H1 (cell line): ENCODE measurements at regions not wholly inside any gene's neighbourhood (a gene's known extent, or its start where the extent isn't known, plus 50 kb on each side); places are given as distances from the start of the nearest gene placed in this dataset.

Experiments used
- CHD2 ChIP-seq: IDR thresholded peaks from 2 replicates; pipeline ENCODE4 v1.6.1; 2012; ENCODE audit warnings: low read length, improper control_type of control experiment
- E2F6 ChIP-seq: IDR thresholded peaks from 2 replicates; pipeline ENCODE4 v1.6.1; 2012; ENCODE audit warnings: inconsistent platforms
- POLR2AphosphoS5 ChIP-seq: IDR thresholded peaks from 2 replicates; pipeline ENCODE4 v1.6.1; 2011; ENCODE audit warnings: low read depth, low read length
- POU5F1 ChIP-seq: IDR thresholded peaks from 2 replicates; pipeline ENCODE4 v1.6.1; 2011; ENCODE audit warnings: low read depth, mild to moderate bottlenecking, low read length, moderate library complexity
- RAD21 ChIP-seq, 2 experiments: IDR thresholded peaks in 1 of 2; conservative IDR thresholded peaks in 1 of 2; 2 replicates each; pipeline ENCODE4 v1.6.1; 2011; ENCODE audit warnings: low read depth in 2 of 2, low read length in 2 of 2, improper control_type of control experiment in 1 of 2, inconsistent platforms in 1 of 2, mild to moderate bottlenecking in 1 of 2, moderate library complexity in 1 of 2
- RFX5 ChIP-seq: IDR thresholded peaks from 2 replicates; pipeline ENCODE4 v1.6.1; 2011; ENCODE audit warnings: low read depth, low read length, improper control_type of control experiment, borderline replicate concordance
- RXRA ChIP-seq: IDR thresholded peaks from 2 replicates; pipeline ENCODE4 v1.6.1; 2011; ENCODE audit warnings: low read depth, mild to moderate bottlenecking, low read length, moderate library complexity; ENCODE audit not compliant: insufficient read depth
- SIRT6 ChIP-seq: IDR thresholded peaks from one replicate; pipeline ENCODE4 v1.7.1; 2012; ENCODE audit warnings: low read length, inconsistent platforms
- USF2 ChIP-seq: IDR thresholded peaks from 2 replicates; pipeline ENCODE4 v1.6.1; 2011; ENCODE audit warnings: low read length, improper control_type of control experiment

DNA sequence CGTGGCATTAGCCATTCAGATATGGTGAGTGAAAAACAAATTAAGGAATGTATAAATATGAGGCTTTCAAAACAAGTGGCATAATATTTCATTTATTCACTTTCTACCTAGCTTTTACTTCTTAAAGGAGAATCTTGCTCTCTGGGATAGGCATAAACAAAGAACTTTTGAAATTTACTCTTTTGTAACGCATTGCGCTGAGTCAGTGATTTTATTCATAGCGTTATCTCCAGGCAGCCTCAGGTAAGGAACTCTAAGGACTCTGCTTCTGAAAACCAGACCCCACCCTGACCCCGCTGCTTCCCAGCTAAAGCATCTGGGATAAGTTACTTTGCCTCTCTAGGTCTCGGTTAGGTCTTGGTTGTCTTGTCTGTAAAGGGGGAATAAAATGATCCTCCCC lies 234.7 kb downstream of the MYLK4 start (continued):
- no peak for TF ChIP-seq POLR2AphosphoS5
- TF ChIP-seq E2F6, result no peak
- no peak for TF ChIP-seq USF2
- no peak for TF ChIP-seq RAD21 (IDR thresholded peaks at IDR 0.05 in 1 of 2, conservative IDR thresholded peaks at IDR 0.05 in 1 of 2; ENCODE audit: low read depth in 2 of 2, low read length in 2 of 2)
- TF ChIP-seq SIRT6, result no peak
- no peak for TF ChIP-seq RXRA
- TF ChIP-seq POU5F1, result no peak
- no peak for TF ChIP-seq RFX5
- no peak for TF ChIP-seq CHD2
- TF ChIP-seq, all 59 proteins: peak for 0
